ENCODE measurements at regions not wholly inside any gene's neighbourhood (a gene's known extent, or its start where the extent isn't known, plus 50 kb on each side); places are given as distances from the start of the nearest gene placed in this dataset.

DNA sequence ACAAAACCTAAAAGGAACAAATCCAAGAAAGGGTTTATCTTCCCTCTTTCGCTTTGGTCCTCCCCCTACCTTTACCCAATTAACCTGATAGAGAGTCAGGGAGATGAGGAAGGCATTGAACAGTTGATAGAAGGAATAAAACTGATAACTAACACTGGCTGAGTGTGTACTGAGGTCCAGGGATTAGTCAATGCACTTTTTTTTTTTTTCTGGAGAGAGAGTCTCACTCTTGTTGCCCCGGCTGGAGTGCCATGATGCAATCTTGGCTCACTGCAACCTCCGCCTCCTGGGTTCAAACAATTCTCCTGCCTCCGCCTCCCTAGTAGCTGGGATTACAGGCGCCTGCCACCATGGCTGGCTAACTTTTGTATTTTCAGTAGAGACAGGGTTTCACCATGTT, 250.2 kb upstream of the CWC22 start:
- TF ChIP-seq, protein P1, sequence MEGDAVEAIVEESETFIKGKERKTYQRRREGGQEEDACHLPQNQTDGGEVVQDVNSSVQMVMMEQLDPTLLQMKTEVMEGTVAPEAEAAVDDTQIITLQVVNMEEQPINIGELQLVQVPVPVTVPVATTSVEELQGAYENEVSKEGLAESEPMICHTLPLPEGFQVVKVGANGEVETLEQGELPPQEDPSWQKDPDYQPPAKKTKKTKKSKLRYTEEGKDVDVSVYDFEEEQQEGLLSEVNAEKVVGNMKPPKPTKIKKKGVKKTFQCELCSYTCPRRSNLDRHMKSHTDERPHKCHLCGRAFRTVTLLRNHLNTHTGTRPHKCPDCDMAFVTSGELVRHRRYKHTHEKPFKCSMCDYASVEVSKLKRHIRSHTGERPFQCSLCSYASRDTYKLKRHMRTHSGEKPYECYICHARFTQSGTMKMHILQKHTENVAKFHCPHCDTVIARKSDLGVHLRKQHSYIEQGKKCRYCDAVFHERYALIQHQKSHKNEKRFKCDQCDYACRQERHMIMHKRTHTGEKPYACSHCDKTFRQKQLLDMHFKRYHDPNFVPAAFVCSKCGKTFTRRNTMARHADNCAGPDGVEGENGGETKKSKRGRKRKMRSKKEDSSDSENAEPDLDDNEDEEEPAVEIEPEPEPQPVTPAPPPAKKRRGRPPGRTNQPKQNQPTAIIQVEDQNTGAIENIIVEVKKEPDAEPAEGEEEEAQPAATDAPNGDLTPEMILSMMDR (IDR thresholded peaks at IDR 0.05; ENCODE audit: low read length) = no peak
- TF ChIP-seq EZH2 (optimal IDR thresholded peaks at IDR 0.05; ENCODE audit: low read depth, low read length) (no peak), EZH2phosphoT487 (IDR thresholded peaks at IDR 0.05; ENCODE audit: low read length) (no peak)
- no peak for DNase-seq
- H3K27me3 ChIP-seq (replicated peaks; ENCODE audit: insufficient read depth, low read length) = no peaks in the 10 kb centered on the region
- no peak overlapping the region for H2AFZ ChIP-seq (ENCODE audit: low read length)
- H3K36me3 ChIP-seq (replicated peaks; ENCODE audit: insufficient read depth, low read length) = no peaks in the 10 kb centered on the region
- H3K4me3 ChIP-seq (ENCODE audit: low read length) = no peak overlapping the region
- H4K20me1 ChIP-seq (ENCODE audit: insufficient read depth, low read length) = no peaks in the 10 kb centered on the region
- no peak overlapping the region for H3K4me2 ChIP-seq (ENCODE audit: low read depth, low read length)
- H3K79me2 ChIP-seq (ENCODE audit: low read length) = no peaks in the 10 kb centered on the region
- H3K9ac ChIP-seq (ENCODE audit: low read length) = no peak overlapping the region
- no peaks in the 10 kb centered on the region for H3K9me3 ChIP-seq (replicated peaks; ENCODE audit: insufficient read depth, low read length)
- H3K4me1 ChIP-seq (ENCODE audit: low read length) = no peaks in the 10 kb centered on the region
- no peaks in the 10 kb centered on the region for H3K9me2 ChIP-seq (replicated peaks; ENCODE audit: insufficient read depth, low read length)
- no peaks in the 10 kb centered on the region for H3F3A ChIP-seq (ENCODE audit: insufficient read depth, low read length)
- H3K27ac ChIP-seq (ENCODE audit: low read length) = no peak overlapping the region

DNA sequence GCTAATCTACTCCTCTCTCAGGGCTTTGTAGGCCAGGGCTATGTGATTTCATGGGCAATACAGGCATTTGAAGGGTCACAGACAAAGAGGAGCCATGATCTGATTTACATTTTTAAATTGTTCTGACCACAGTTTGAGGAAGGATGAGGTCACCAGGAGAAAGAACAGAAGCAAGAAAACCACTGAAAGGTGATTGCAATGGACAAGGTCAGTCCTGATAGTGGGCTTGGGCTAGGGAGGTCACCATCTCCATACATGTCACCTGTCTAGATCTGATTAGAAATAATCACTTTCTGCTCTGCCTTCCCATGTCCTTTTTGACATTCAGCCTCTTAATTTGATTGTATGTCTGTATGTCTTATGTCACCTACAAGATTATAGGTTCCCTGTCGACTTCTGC, 248.9 kb upstream of the CWC22 start:
- H3K4me1 ChIP-seq (ENCODE audit: low read length) = no peaks in the 10 kb centered on the region
- no peak overlapping the region for H3K4me2 ChIP-seq (ENCODE audit: low read depth, low read length)
- no peaks in the 10 kb centered on the region for H4K20me1 ChIP-seq (ENCODE audit: insufficient read depth, low read length)
- no peaks in the 10 kb centered on the region for H3K79me2 ChIP-seq (ENCODE audit: low read length)
- no peak overlapping the region for H3K27ac ChIP-seq (ENCODE audit: low read length)
- no peak overlapping the region for H2AFZ ChIP-seq (ENCODE audit: low read length)
- H3K9me3 ChIP-seq (replicated peaks; ENCODE audit: insufficient read depth, low read length) = no peaks in the 10 kb centered on the region
- no peaks in the 10 kb centered on the region for H3K36me3 ChIP-seq (replicated peaks; ENCODE audit: insufficient read depth, low read length)
- TF ChIP-seq, protein P1 (IDR thresholded peaks at IDR 0.05; ENCODE audit: low read length) = no peak
- TF ChIP-seq EZH2phosphoT487 (IDR thresholded peaks at IDR 0.05; ENCODE audit: low read length) (no peak), EZH2 (optimal IDR thresholded peaks at IDR 0.05; ENCODE audit: low read depth, low read length) (no peak)
- DNase-seq = no peak
- no peak overlapping the region for H3K9ac ChIP-seq (ENCODE audit: low read length)
- H3K9me2 ChIP-seq (replicated peaks; ENCODE audit: insufficient read depth, low read length) = no peaks in the 10 kb centered on the region
- no peaks in the 10 kb centered on the region for H3F3A ChIP-seq (ENCODE audit: insufficient read depth, low read length)
- H3K27me3 ChIP-seq (replicated peaks; ENCODE audit: insufficient read depth, low read length) = no peaks in the 10 kb centered on the region
- H3K4me3 ChIP-seq (ENCODE audit: low read length) = no peak overlapping the region

DNA sequence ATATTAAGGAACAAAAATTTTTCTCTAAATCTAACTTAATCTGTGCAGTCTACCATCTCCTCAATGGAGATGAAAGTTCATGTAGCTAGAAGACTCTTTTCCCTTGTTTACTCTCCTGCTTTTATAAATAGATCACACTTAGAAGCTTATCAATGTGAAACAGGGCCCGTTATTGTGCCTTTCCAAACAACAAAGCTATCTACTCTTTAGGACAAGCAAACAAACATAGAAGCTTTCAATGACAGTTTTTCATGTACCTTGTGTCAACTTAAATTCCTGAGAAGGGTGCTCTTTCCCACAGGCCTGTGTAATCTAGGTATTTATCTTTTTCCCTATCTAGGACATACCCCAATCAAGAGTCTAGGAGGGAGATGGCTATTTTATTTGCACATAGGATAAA, 247.8 kb upstream of the CWC22 start:
- Histone ChIP-seq H3K27me3 (replicated peaks; ENCODE audit: insufficient read depth, low read length) (no peaks in the 10 kb centered on the region), H3K79me2 (ENCODE audit: low read length) (no peaks in the 10 kb centered on the region), H3F3A (ENCODE audit: insufficient read depth, low read length) (no peaks in the 10 kb centered on the region), H3K9ac (ENCODE audit: low read length) (no peak overlapping the region), H3K36me3 (replicated peaks; ENCODE audit: insufficient read depth, low read length) (no peaks in the 10 kb centered on the region), H3K4me1 (ENCODE audit: low read length) (no peaks in the 10 kb centered on the region), H2AFZ (ENCODE audit: low read length) (no peak overlapping the region), H3K9me2 (replicated peaks; ENCODE audit: insufficient read depth, low read length) (no peaks in the 10 kb centered on the region), H4K20me1 (ENCODE audit: insufficient read depth, low read length) (no peaks in the 10 kb centered on the region), H3K27ac (ENCODE audit: low read length) (no peak overlapping the region), H3K4me3 (ENCODE audit: low read length) (no peak overlapping the region), H3K9me3 (replicated peaks; ENCODE audit: insufficient read depth, low read length) (no peaks in the 10 kb centered on the region), H3K4me2 (ENCODE audit: low read depth, low read length) (no peak overlapping the region)
- DNase-seq = no peak
- TF ChIP-seq EZH2phosphoT487 (IDR thresholded peaks at IDR 0.05; ENCODE audit: low read length) (no peak), EZH2 (optimal IDR thresholded peaks at IDR 0.05; ENCODE audit: low read depth, low read length) (no peak)
- TF ChIP-seq, protein P1 (IDR thresholded peaks at IDR 0.05; ENCODE audit: low read length) = no peak
